ENCODE measurements at regions not wholly inside any gene's neighbourhood (a gene's known extent, or its start where the extent isn't known, plus 50 kb on each side); places are given as distances from the start of the nearest gene placed in this dataset.

DNA sequence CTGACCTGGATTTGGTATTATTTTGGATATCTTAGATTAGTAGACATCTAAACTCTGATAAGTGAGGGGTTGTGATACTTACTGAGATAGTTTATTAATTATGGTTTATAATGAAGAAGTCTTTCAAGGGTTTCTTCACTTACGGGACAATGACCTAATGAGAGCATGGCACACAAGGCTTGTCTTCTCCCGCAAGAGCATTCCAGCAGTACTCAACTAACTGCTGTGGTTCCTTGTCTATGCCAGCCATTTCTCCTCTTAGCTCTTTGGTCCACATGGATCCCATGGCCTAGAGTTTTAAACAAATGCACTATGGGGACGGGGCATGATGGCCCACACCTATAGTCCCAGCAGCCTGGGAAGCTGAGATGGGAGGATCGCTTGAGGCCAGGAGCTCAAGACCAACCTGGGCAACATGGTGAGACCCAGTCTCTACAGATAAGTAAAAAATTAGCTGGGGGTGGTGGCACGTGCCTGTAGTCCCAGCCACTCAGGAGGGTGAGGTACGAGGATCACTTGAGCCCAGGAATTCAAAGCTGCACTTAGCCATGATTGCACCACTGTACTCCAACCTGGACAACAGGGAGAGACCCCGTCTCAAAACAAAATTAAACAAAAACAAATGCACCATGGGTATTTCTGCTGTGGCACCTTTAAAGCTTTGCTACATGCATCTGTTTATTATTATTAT, 161.7 kb upstream of the MYCN start:
- TF ChIP-seq, protein P1, sequence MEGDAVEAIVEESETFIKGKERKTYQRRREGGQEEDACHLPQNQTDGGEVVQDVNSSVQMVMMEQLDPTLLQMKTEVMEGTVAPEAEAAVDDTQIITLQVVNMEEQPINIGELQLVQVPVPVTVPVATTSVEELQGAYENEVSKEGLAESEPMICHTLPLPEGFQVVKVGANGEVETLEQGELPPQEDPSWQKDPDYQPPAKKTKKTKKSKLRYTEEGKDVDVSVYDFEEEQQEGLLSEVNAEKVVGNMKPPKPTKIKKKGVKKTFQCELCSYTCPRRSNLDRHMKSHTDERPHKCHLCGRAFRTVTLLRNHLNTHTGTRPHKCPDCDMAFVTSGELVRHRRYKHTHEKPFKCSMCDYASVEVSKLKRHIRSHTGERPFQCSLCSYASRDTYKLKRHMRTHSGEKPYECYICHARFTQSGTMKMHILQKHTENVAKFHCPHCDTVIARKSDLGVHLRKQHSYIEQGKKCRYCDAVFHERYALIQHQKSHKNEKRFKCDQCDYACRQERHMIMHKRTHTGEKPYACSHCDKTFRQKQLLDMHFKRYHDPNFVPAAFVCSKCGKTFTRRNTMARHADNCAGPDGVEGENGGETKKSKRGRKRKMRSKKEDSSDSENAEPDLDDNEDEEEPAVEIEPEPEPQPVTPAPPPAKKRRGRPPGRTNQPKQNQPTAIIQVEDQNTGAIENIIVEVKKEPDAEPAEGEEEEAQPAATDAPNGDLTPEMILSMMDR (IDR thresholded peaks at IDR 0.05; ENCODE audit: insufficient read depth, low read depth, low read length), result no peak
- Histone ChIP-seq H3K4me3 (ENCODE audit: insufficient read depth, low read depth, low read length) (no peak overlapping the region), H3K36me3 (ENCODE audit: insufficient read depth, low read length) (no peaks in the 10 kb centered on the region), H3K9me3 (ENCODE audit: insufficient read depth, low read depth, low read length) (no peaks in the 10 kb centered on the region), H3K27ac (ENCODE audit: low read depth, low read length) (no peak overlapping the region), H3K79me2 (ENCODE audit: insufficient read depth, low read length) (no peaks in the 10 kb centered on the region), H4K20me1 (ENCODE audit: insufficient read depth, low read length) (no peaks in the 10 kb centered on the region), H2AFZ (ENCODE audit: low read depth, low read length) (no peak overlapping the region), H3K4me2 (ENCODE audit: low read length) (no peak overlapping the region), H3K27me3 (ENCODE audit: insufficient read depth, low read length) (no peaks in the 10 kb centered on the region), H3K9ac (ENCODE audit: low read length) (no peak overlapping the region), H3K4me1 (ENCODE audit: insufficient read depth, low read length) (no peaks in the 10 kb centered on the region)
- Mint-ChIP-seq H3K4me1 (ENCODE audit: low read depth, unreplicated experiment) (peaks cover 20% of the 10 kb centered on the region), H3K27me3 (ENCODE audit: low read depth, unreplicated experiment) (peaks cover 22% of the 10 kb centered on the region), H3K27ac (ENCODE audit: unreplicated experiment) (no peak overlapping the region), H3K4me3 (ENCODE audit: unreplicated experiment) (no peak overlapping the region), H3K9me3 (ENCODE audit: unreplicated experiment) (no peaks in the 10 kb centered on the region), H3K36me3 (ENCODE audit: low read depth, unreplicated experiment) (no peaks in the 10 kb centered on the region)
- DNase-seq (ENCODE audit: low read depth), result no peak
- no peak for FAIRE-seq

DNA sequence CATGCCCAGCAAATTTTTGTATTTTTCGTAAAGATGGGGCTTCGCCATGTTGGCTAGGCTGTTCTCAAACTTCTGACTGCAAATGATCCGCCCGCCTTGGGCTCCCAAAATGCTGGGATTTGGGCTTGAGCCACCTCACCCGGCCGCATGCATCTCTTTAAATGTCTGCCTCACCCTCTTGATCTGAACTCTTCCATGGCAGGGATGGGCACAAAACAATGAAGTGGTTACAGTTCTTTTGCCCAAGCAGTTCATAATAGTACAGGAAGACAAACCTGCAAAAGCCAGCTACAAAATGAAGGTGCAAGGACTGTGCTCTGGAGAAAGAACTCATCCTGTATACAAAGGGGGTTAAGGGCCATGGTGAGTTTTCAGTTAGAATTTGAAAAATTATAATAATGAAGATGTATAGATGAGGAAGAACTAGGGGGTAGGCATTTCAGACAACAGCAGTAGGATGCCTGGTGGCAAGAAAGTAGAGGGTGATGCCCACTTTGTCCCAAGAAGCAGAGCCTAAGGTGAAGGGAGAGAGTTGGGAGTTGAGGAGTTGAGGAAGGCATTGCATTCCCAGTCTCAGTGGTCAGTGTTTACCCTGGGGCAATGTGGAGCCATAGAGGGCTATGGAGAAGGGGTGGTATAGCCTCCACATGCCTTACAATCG, 160.8 kb upstream of the MYCN start:
- Mint-ChIP-seq H3K4me1 (ENCODE audit: low read depth, unreplicated experiment) (peaks cover 20% of the 10 kb centered on the region), H3K27me3 (ENCODE audit: low read depth, unreplicated experiment) (peaks cover 29% of the 10 kb centered on the region), H3K27ac (ENCODE audit: unreplicated experiment) (no peak overlapping the region), H3K36me3 (ENCODE audit: low read depth, unreplicated experiment) (no peaks in the 10 kb centered on the region), H3K4me3 (ENCODE audit: unreplicated experiment) (no peak overlapping the region), H3K9me3 (ENCODE audit: unreplicated experiment) (no peaks in the 10 kb centered on the region)
- no peak for DNase-seq (ENCODE audit: low read depth)
- no peaks in the 10 kb centered on the region for H3K27me3 ChIP-seq (ENCODE audit: insufficient read depth, low read length)
- H3K4me2 ChIP-seq (ENCODE audit: low read length), result no peak overlapping the region
- no peaks in the 10 kb centered on the region for H3K4me1 ChIP-seq (ENCODE audit: insufficient read depth, low read length)
- no peaks in the 10 kb centered on the region for H3K36me3 ChIP-seq (ENCODE audit: insufficient read depth, low read length)
- no peak for FAIRE-seq
- TF ChIP-seq, protein P1 (IDR thresholded peaks at IDR 0.05; ENCODE audit: insufficient read depth, low read depth, low read length), result no peak
- no peak for TF ChIP-seq EZH2 (IDR thresholded peaks at IDR 0.05; ENCODE audit: insufficient read depth, low read length)
- no peaks in the 10 kb centered on the region for H3K9me3 ChIP-seq (ENCODE audit: insufficient read depth, low read depth, low read length)
- no peaks in the 10 kb centered on the region for H3K79me2 ChIP-seq (ENCODE audit: insufficient read depth, low read length)
- H3K27ac ChIP-seq (ENCODE audit: low read depth, low read length), result no peak overlapping the region
- no peak overlapping the region for H3K4me3 ChIP-seq (ENCODE audit: insufficient read depth, low read depth, low read length)
- H2AFZ ChIP-seq (ENCODE audit: low read depth, low read length), result no peak overlapping the region
- no peaks in the 10 kb centered on the region for H4K20me1 ChIP-seq (ENCODE audit: insufficient read depth, low read length)
- H3K9ac ChIP-seq (ENCODE audit: low read length), result no peak overlapping the region

DNA sequence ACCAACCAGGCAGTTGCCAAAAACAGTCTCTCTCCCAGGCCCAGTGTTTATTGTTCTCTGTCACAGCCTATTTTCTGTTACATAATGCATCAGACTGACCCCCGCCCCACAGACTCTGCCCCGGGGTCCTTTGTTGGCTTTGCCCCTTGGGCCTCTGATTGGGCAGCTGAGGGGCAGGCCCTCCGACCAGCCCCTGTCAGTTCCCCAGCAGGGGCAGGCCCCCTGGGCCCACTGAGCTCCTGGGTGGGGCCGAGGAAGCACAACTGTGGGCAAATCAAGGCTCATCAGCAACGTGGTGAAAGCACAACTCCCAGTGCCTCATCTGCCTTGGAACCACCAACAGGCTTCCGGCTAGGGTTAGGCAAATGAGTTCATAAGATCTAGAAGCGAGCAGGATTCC, 160.1 kb upstream of the MYCN start:
- Histone ChIP-seq H3K36me3 (ENCODE audit: insufficient read depth, low read length) (no peaks in the 10 kb centered on the region), H4K20me1 (ENCODE audit: insufficient read depth, low read length) (no peaks in the 10 kb centered on the region), H3K4me1 (ENCODE audit: insufficient read depth, low read length) (no peaks in the 10 kb centered on the region), H3K27me3 (ENCODE audit: insufficient read depth, low read length) (no peaks in the 10 kb centered on the region), H3K27ac (ENCODE audit: low read depth, low read length) (no peak overlapping the region), H3K9ac (ENCODE audit: low read length) (no peak overlapping the region), H3K4me3 (ENCODE audit: insufficient read depth, low read depth, low read length) (no peak overlapping the region), H3K79me2 (ENCODE audit: insufficient read depth, low read length) (no peaks in the 10 kb centered on the region), H2AFZ (ENCODE audit: low read depth, low read length) (no peak overlapping the region), H3K9me3 (ENCODE audit: insufficient read depth, low read depth, low read length) (no peaks in the 10 kb centered on the region), H3K4me2 (ENCODE audit: low read length) (no peak overlapping the region)
- Mint-ChIP-seq H3K27me3 (ENCODE audit: low read depth, unreplicated experiment) (peaks cover 34% of the 10 kb centered on the region), H3K4me1 (ENCODE audit: low read depth, unreplicated experiment) (peaks cover 20% of the 10 kb centered on the region), H3K36me3 (ENCODE audit: low read depth, unreplicated experiment) (no peaks in the 10 kb centered on the region), H3K27ac (ENCODE audit: unreplicated experiment) (no peak overlapping the region), H3K9me3 (ENCODE audit: unreplicated experiment) (no peaks in the 10 kb centered on the region), H3K4me3 (ENCODE audit: unreplicated experiment) (no peak overlapping the region)
- TF ChIP-seq, protein P1 (IDR thresholded peaks at IDR 0.05; ENCODE audit: insufficient read depth, low read depth, low read length), result no peak
- no peak for FAIRE-seq
- DNase-seq (ENCODE audit: low read depth), result no peak

Measured in astrocyte (in vitro differentiated cells and primary cell).